ENCODE measurements at regions not wholly inside any gene's neighbourhood (a gene's known extent, or its start where the extent isn't known, plus 50 kb on each side); places are given as distances from the start of the nearest gene placed in this dataset.

- TF ChIP-seq SPI1 (IDR thresholded peaks at IDR 0.05; ENCODE audit: borderline replicate concordance, low read depth) (no peak), CTCF (IDR thresholded peaks at IDR 0.05; ENCODE audit: insufficient read depth, low read length) (no peak), REST (IDR thresholded peaks at IDR 0.05; ENCODE audit: insufficient replicate concordance, low read depth) (no peak)
These were observed 57.0 kb upstream of the EXOC4 start for GRCh38 chr7:133195868-133196267.

All from HL-60 (cell line).